ENCODE measurements at regions not wholly inside any gene's neighbourhood (a gene's known extent, or its start where the extent isn't known, plus 50 kb on each side); places are given as distances from the start of the nearest gene placed in this dataset.

GRCh38 chr3:184465883-184466412, 86.1 kb downstream of the CHRD start:
- TF ChIP-seq CTCF (IDR thresholded peaks at IDR 0.05; ENCODE audit: low read depth, low read length), result no peak
- DNase-seq (ENCODE audit: extremely low read depth, low read depth), result no peak

- no peak for TF ChIP-seq CTCF (IDR thresholded peaks at IDR 0.05; ENCODE audit: low read depth, low read length)
- DNase-seq (ENCODE audit: extremely low read depth, low read depth), result no peak
Observed at GRCh38 chr3:184466413-184466960, 86.6 kb downstream of the CHRD start.

- TF ChIP-seq CTCF (IDR thresholded peaks at IDR 0.05; ENCODE audit: low read depth, low read length), result no peak
- no peak for DNase-seq (ENCODE audit: extremely low read depth, low read depth)
Observed at GRCh38 chr3:184467171-184467570, 87.3 kb downstream of the CHRD start.

GRCh38 chr3:184470551-184470950, 90.7 kb downstream of the CHRD start:
- no peak for DNase-seq (ENCODE audit: extremely low read depth, low read depth)
- no peak for TF ChIP-seq CTCF (IDR thresholded peaks at IDR 0.05; ENCODE audit: low read depth, low read length)

- no peak for DNase-seq (ENCODE audit: extremely low read depth, low read depth)
- TF ChIP-seq CTCF (IDR thresholded peaks at IDR 0.05; ENCODE audit: low read depth, low read length), result no peak
Observed at GRCh38 chr3:184471439-184471838, 90.1 kb upstream of the EPHB3 start.

- no peak for TF ChIP-seq CTCF (IDR thresholded peaks at IDR 0.05; ENCODE audit: low read depth, low read length)
- no peak for DNase-seq (ENCODE audit: extremely low read depth, low read depth)
Observed at GRCh38 chr3:184472723-184473428, 88.7 kb upstream of the EPHB3 start.

- no peak for TF ChIP-seq CTCF (IDR thresholded peaks at IDR 0.05; ENCODE audit: low read depth, low read length)
- no peak for DNase-seq (ENCODE audit: extremely low read depth, low read depth)
Observed at GRCh38 chr3:184474897-184475296, 86.7 kb upstream of the EPHB3 start.
